HG03196 (cell line): ENCODE measurements at regions not wholly inside any gene's neighbourhood (a gene's known extent, or its start where the extent isn't known, plus 50 kb on each side); places are given as distances from the start of the nearest gene placed in this dataset.

Source experiments
- ATAC-seq: cut with Tn5 transposase; IDR thresholded peaks from one replicate; pipeline ENCODE4 v1.9.1; 2021; ENCODE audit not compliant: unreplicated experiment

DNA sequence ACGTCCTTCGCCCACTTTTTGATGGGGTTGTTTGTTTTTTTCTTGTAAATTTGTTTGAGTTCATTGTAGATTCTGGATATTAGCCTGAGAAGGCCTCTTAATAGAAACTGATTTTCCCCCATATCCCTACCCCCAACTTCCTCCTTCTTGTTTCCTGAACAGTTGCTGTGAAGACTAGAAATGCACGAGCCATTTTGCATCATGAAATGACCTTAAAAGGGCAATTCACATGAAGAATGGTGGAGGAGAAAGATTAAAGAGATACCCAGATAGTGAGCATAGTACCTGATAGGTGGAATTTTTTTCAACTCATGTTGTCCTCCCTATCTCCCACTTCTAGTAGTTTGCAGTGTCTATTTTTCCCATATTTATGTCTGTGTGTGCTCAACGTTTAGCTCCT, 55.2 kb upstream of the KCNH8 start:
- ATAC-seq, result no peak

DNA sequence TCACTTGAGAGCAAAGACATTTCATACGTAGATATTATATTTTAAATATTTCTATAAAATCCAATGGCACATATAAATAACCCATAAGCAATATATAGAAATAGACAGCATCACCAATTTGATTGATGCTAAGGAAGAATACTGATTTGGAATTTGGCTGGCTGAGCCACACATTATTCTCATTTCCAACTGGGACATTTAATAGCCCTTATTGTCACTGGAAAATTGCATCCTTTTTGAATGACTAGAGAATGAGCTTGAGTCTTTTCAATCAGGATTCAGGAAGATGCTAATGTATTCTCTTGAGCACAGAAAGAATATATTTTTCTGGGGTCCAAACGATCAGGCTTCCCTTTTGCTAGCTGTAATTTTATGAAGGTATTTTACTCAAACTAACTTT, 70.9 kb upstream of the KCNH8 start:
- ATAC-seq, result no peak

DNA sequence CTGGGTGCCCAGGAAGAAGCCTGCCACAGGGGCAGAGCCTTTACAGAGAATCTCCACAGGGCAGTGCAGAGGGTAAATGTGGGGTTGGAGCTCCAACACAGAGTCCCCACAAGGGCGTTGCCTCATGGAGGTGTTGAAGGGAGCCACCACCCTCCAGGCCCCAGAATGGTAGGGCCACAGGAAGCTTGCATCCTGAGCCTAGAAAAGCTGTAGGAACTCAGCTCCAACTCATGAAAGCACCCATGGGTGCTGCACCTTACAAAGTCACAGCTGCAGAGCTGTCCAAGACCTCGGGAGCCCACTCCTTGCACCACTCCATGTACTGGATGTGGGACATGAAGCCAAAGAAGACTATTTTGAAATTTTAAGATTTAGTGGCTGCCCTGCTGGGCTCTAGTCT, 73.3 kb upstream of the KCNH8 start:
- no peak for ATAC-seq

DNA sequence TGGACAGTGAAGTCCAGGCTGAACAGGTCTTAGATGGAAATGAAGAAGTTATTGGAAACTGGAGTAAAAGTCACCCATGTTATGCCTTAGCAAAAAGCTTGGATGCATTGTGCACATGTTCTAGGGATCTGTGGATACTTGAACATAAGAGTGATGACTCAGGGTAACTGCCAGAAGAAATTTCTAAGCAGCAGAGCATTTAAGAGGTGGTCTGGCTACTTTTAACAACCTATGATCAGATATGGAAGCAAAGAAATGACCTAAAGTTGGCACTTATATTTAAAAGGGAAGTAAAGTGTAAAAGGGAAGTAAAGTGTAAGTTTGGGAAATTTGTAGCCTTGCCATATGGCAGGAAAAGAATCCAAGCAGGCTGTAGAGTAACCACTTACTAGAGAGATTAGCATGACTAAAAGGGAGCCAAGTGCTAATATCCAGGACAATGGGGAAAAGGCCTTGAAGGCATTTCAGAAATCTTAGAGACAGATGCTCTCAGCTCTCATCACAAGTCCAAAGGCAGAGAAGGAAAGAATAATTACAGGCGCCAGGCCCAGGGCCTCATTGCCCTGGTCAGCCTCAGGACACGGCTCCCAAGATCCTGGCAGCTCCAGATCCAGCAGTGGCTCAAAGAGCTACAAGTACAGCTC, 73.9 kb upstream of the KCNH8 start:
- no peak for ATAC-seq

DNA sequence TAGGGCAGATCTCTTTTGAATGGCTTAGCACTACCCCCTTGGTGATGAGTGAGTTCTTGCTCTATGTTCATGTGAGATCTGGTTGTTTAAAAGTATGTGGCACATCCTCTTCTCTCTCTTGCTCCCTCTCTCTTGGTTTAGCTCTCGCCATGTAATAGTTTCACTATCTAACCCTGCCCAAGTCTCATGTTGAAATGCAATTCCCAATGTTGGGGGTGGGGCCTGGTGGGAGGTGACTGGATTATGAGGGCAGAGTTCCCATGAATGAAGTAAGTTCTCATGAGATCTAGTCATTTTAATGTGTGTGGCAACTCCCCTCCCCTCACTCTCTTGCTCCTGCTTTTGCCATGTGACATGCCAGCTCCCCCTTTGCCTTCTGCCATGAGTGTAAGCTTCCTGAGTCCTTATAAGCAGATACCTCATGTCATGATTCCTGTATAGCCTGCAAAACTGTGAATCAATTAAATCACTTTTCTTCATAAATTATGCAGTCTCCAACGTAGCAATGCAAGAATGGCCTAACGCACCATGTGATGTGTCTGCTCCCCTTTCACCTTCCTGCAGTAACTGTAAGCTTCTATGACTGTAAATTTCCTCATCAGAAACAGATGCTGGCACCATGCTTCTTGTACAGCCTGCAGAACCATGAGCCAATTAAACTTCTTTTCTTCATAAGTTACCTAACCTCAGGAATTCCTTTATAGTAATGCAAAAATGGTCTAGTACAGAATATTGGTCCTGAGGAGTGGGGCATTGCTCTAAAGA, 74.8 kb upstream of the KCNH8 start:
- ATAC-seq, result no peak

DNA sequence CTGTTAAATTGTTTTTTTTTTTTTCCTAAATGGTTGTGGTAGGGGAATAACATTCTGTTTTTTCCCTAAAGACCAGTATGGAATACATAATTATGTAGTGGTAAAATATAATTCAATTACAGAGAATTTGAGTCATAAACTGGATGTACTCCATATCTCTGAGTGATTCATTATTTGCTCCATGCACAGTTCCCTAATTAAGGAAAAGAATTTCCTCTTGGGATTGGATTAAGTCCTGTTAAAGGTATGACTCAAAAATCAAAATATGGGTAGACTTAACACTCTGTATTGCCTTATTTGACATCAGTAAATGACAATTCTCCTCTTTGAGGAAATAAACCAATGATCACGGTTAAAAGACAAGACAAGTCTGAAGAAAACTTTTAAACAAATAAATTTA, 78.0 kb upstream of the KCNH8 start:
- ATAC-seq, result no peak

DNA sequence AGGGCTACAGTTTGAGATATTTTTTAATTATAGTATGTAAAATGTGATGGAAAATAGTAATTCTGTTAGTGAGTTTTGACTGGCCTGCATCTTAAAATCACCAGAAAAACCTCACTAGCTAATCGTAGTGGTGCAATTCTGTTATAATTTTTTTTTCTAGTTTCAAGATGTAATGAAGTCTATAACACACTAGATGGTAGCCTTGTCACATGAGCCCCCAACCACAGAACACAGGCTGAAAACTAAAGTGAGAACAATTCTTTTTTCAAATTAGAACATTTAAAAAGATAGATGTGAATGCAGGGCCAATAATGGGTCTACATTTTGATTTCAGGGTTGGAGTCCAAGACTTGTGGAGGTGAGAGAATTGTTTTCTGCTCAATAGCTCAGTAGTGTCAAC, 83.3 kb upstream of the KCNH8 start:
- no peak for ATAC-seq

DNA sequence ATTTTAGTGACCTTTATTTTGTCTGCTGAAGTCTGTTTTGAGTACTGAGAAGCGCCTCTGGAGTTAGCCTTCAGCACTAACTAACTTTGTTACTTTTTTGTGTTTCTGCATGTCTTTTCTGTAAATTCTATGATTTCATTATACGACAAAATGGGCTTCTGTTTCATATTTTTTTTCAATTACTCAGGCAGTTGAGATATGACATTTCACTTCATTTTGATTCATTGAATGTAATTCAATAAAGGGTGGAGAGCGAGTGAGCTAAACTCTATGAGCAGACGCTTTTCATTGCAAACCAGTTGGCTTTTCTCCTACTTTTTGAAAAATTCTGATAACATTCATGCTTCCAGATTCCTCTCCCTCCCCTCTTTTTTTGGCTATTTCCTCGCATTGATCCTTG, 84.4 kb upstream of the KCNH8 start:
- no peak for ATAC-seq

DNA sequence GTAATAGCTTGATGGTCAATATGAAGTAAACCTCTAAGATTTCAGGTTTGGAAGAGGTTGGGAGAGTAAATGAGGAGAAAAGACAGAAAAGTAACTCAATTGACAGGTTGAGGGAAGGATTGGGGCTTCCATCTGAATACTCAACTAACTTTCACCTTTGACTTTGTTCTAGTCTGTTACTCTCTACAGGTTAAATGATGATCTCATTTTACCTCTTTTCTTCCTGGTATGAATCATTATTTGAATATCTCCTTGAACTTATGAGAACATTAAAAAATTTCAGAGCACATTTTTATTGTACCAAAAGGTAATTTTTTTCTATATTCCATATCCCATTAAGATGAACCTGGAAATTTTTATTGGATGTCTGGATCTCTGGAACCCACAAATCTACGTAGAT, 87.9 kb upstream of the KCNH8 start:
- ATAC-seq, result no peak

DNA sequence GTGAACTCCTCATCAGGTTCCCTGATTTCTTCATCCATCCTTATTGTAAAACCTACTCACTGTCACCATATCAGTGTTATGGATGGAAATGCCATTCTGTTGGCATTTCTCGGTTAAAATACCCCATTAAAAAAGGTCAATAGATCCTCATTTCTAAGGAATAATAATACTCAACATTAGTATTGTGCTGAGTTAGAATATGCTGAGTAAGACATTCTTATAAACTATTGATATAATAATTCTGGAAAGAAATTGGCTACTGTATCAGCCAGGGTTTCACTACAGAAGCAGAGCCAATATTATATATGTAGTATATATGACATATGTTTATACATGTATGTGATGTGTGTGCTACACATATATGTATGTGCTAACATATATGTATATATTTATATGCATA, 95.4 kb upstream of the KCNH8 start:
- ATAC-seq, result no peak

DNA sequence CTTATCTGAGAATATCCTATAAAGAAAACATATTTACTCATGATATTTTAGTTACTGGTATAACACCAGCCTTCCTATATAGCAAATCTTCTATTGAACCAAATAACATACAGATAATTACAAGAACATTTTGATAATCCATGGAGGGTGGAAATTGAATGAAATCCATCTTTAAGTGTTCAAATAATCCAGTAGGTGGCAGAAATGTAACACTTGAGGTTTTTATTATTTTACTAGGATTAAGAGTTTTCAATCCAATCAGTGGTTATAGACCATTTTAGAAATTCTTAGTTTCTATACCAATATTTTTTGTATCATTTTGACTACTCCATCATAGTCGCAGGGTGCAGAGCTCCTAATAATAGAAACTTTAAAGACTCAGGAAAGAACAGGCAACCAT, 101.9 kb upstream of the KCNH8 start:
- ATAC-seq, result no peak

DNA sequence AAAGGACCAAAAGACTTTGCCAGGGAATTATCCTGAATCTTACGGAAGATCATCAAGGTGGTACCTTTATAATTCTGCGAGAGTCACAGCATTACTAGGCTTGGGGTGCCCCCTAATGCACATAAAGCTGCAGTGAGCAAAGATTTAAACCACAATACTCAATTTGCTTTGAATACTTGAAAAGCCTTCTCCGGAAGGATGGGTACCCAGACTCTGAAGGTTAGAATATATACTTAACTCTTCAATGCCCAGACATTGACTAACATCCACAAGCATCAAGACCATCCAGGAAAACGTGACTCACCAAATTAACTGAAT, 117.8 kb upstream of the KCNH8 start:
- ATAC-seq, result no peak

DNA sequence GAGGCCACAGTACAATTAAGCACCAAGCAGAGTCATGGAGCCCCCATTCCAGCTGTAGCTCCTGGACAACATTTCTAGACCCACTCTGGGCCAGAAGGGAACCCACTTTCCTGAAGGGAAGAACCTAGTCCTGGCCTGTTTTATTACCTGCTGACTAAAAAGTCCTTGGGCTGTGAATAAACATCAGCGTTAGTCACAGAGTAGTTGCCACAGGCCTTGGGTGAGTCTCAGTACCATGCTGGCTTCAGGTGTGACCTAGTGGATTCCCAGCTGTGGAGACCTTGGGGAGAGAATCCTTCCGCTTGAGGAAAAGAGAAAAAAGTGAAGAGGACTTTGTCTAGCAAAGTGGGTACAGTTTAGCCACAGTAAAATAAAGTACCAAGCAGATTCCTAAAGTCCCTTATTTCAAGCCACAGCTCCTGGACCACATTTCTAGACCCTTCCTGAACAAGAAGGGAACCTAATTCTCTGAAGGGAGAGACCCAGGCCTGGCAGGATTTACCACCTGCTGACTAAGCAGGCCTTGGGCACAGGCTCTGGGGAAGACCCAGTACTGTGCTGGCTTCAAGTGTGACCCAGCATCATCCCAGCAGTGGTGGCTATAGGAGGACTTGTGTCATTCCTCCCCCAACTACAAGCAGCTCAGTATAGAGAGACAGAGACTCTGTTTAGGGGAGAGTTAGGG, 118.3 kb upstream of the KCNH8 start:
- no peak for ATAC-seq

DNA sequence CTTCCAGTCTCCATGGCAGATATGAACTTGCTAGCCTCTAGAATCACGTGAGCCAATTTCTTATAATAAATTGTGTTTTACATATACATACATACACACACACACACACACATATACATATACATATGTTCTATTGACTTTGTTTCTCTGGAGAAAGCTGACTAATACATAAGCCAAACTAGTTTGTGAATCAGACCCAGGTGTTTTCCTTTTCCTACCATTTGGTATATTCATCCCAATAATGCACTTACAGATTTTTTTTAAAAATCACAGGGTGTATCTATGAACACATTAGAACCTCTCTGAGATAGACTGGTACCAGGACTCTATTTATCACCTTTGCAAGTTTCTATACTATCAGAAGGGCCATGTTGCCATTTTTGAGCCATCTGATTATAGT, 122.9 kb upstream of the KCNH8 start:
- no peak for ATAC-seq

DNA sequence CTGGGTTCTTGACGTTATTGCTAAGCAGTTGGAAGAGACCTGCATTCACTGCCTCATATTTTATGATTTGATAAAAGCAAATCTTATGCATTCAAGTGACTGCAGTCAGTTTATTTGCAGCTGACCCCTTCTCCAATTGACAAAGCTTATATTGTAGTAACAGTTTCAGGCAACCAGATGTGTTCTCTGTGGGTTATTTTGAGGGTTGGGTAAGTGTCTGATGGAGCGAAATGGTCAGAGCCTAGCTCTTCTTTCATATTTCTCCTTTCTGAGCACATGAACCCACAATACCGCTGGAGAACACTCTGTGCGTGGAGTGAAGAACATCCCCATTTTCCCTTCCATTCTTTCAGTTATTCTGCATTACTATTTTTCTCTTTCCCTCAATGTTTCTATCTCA, 125.8 kb upstream of the KCNH8 start:
- no peak for ATAC-seq

DNA sequence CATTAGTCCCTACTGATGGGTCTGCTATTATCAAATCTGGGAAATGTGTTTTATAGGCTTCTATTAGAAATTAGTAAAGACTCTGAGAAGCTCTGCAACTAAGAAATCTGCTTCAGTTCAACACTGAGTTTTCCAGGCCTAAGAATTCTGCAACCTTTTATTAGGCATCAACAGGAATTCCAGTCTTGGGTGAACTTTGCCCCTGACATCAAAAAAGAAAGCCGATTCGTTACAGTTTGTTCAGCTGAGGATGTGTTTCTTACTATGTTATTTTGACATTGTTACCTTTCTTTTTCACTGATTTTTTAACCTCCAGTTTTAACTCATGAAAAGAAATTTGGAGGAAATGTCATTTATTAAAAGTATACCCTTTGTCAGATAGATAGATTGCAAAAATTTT, 131.5 kb upstream of the KCNH8 start:
- no peak for ATAC-seq

DNA sequence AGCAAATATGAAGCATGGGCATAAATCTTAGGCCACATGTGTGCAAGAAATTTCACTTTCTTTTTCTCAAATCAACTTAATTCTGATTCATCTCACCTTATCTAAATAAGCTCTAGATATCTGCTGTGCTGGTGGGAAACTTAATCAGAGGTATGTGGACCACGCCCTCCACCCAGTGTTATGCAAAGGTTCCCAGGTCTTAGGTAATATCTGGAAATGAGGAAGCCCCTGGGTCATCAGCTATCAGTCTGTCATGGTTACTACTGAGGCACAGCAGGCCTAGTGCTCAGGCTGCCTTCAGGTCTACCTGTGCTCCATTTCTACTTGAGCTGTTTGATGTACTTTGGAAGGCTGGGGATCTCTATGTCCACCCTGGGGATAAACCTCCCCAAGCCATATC, 134.4 kb upstream of the KCNH8 start:
- no peak for ATAC-seq

DNA sequence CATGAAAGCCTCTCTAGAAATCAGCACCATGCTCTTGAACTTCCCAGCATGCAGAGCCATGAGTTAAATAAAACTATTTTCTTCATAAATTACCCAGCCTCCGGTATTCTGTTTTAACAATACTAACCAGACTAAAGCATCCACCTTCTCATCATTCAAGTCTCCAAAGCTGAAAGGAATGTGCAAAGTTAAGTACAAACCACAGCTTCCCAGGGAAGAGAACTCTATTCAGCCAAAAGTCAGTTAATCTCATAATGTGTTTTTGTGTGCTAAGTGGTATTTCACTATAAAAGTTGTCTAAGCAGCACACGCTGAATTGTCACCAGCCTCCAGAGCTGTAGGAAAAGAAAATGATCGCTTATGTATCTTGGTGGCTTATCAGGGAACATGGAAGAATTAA, 135.5 kb upstream of the KCNH8 start:
- ATAC-seq, result no peak

DNA sequence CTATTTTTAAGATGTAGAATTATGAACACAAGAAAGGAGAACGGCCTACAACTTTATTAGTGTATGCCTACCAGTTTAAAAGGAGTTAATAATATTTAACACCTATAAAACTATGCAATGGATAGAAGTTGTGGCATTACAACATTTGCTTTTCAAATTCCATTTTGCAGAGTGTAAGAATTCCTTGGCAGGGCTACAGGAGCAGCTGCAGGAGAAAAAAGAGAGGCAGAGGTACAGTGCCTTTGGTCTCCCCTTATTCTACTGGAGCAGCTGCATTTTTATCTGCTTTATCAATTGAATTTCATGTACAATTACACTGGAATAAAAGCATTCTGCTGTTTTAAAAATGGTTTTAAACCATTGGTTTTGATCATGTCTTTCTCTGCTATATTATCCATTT, 145.7 kb upstream of the KCNH8 start:
- no peak for ATAC-seq

DNA sequence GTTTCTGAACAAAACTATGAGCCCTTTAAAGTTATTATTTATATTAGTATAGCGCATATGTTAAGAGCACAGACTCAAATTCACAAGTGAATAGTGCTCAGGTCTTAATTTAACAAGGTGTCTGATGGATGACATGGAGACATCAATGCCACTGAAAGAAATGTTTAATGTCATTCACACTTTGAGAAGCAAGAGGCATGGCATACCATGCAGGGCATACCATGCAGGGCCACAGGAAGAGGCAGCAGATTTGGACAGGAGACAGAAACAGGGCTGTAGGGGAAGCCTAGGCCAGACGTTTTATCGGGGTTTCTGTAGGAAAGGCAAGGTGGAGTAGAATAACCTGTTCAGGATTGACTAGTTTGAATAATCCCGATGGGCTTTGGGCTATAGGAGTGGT, 150.2 kb upstream of the KCNH8 start:
- ATAC-seq, result no peak

DNA sequence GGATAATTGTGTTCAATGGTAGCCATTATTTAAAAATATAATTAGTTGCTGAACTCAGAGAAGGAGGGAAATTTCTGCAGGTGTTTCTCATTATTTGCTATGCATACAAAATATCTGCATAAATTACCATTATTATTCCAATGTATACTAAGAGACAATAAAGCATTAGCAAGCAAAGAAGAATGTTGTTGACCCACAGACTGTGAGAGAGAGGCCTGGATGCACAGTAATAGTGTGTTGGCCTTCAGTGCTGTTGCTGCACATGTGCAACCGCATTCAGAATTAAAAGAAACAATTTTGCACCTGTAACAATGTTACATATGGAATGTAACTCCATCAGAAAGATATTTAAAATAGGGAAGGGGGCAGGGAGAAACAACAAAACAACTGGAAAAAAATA, 155.6 kb upstream of the KCNH8 start:
- ATAC-seq, result no peak

DNA sequence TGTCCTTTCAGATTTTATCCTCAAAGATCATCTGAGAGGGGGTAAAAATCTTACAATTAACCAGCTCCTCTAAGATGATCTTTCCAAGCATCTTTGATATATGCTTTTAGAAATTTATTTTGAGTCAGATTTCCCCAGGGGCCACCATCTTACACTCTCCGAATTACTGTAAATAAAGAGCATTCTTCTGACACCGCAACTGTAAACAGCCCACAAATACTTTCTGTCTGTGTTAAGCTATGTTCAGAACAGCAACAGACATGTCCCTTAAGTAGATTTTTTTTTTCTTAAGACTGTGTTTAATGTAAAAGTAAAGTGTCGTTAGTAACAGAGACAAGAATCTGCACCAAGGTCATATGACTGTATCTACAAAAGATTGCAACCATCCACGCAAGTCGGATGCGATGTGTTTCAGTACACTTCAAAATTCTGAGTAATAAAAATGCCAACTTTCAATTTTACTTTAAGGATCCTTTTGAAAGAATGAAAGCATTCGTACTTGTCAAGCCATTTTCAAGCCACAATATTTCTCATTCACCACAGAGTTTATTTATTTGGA, 159.0 kb upstream of the KCNH8 start:
- no peak for ATAC-seq
